ENCODE measurements at regions not wholly inside any gene's neighbourhood (a gene's known extent, or its start where the extent isn't known, plus 50 kb on each side); places are given as distances from the start of the nearest gene placed in this dataset.

GRCh38 chr18:40864846-40865245, 1090.2 kb upstream of the PIK3C3 start:
- TF ChIP-seq POLR2AphosphoS5 (IDR thresholded peaks at IDR 0.05): no peak
- TF ChIP-seq CTCF (IDR thresholded peaks at IDR 0.05 in 8 of 11, conservative IDR thresholded peaks at IDR 0.05 in 3 of 11): no peak
- TF ChIP-seq POLR2A (IDR thresholded peaks at IDR 0.05): no peak
